OCI-LY1 (cell line): ENCODE measurements at regions not wholly inside any gene's neighbourhood (a gene's known extent, or its start where the extent isn't known, plus 50 kb on each side); places are given as distances from the start of the nearest gene placed in this dataset.

Experiments used
- H2AFZ ChIP-seq: fragments of 200-600 bp; sonication (generic), shearing (Covaris generic); 2 replicates; pipeline ENCODE4 v1.6.0; 2014; ENCODE audit warnings: antibody characterized with exemption, mild to moderate bottlenecking, low read length
- H3F3A ChIP-seq: fragments of 200-600 bp; sonication (generic), shearing (Covaris generic); 2 replicates; pipeline ENCODE4 v1.6.0; 2014; ENCODE audit warnings: mild to moderate bottlenecking, antibody characterized with exemption, low read length, moderate library complexity; ENCODE audit not compliant: insufficient read depth
- H3K27ac ChIP-seq: fragments of 200-600 bp; sonication (generic); 2 replicates; pipeline ENCODE4 v1.5.1; 2014; ENCODE audit warnings: low read length, mixed run types, mild to moderate bottlenecking, low read depth; ENCODE audit not compliant: poor library complexity, severe bottlenecking
- H3K27me3 ChIP-seq: fragments of 200-600 bp; sonication (generic); 2 replicates; pipeline ENCODE4 v1.6.0; 2014; ENCODE audit warnings: antibody characterized with exemption, mild to moderate bottlenecking, low read length, moderate library complexity; ENCODE audit not compliant: insufficient read depth
- H3K36me3 ChIP-seq: fragments of 200-600 bp; sonication (generic); 2 replicates; pipeline ENCODE4 v1.6.1; 2014; ENCODE audit warnings: mild to moderate bottlenecking, antibody characterized with exemption, low read length, moderate library complexity, mixed read lengths; ENCODE audit not compliant: insufficient read depth
- H3K4me1 ChIP-seq: fragments of 200-600 bp; sonication (generic); 2 replicates; pipeline ENCODE4 v1.5.1; 2014; ENCODE audit warnings: mild to moderate bottlenecking, low read length, moderate library complexity; ENCODE audit not compliant: insufficient read depth, severe bottlenecking
- H3K4me2 ChIP-seq: fragments of 200-600 bp; sonication (generic), shearing (Covaris generic); 2 replicates; pipeline ENCODE4 v1.6.1; 2014; ENCODE audit warnings: low read length
- H3K4me3 ChIP-seq: fragments of 200-600 bp; sonication (generic); 2 replicates; pipeline ENCODE4 v1.5.1; 2014; ENCODE audit warnings: low read length, low read depth, mild to moderate bottlenecking, mixed read lengths; ENCODE audit not compliant: poor library complexity, severe bottlenecking
- H3K79me2 ChIP-seq: fragments of 200-600 bp; shearing (Covaris generic); 2 replicates; pipeline ENCODE4 v1.6.1; 2016; ENCODE audit warnings: mixed run types, low read length, mixed read lengths; ENCODE audit not compliant: insufficient read depth
- H3K9ac ChIP-seq: fragments of 200-600 bp; sonication (generic), shearing (Covaris generic); 2 replicates; pipeline ENCODE4 v1.6.1; 2014; ENCODE audit warnings: mild to moderate bottlenecking, low read length, mixed read lengths
- H3K9me2 ChIP-seq: fragments of 200-600 bp; sonication (generic), shearing (Covaris generic); 2 replicates; pipeline ENCODE4 v1.6.1; 2014; ENCODE audit warnings: low read depth, mild to moderate bottlenecking, low read length, mixed read lengths
- H3K9me3 ChIP-seq: fragments of 200-600 bp; shearing (Covaris generic); 2 replicates; pipeline ENCODE4 v1.6.1; 2014; ENCODE audit warnings: low read length, mixed read lengths
- H4K20me1 ChIP-seq: fragments of 200-600 bp; sonication (generic), shearing (Covaris generic); 2 replicates; pipeline ENCODE4 v1.6.0; 2016; ENCODE audit warnings: mild to moderate bottlenecking, low read length; ENCODE audit not compliant: insufficient read depth
- CTCF ChIP-seq: fragments of 200-600 bp; sonication (generic), shearing (Covaris generic); IDR thresholded peaks from 2 replicates; pipeline ENCODE4 v1.5.1; 2017; ENCODE audit warnings: mild to moderate bottlenecking, antibody characterized with exemption, low read length, moderate library complexity, mixed read lengths
- EZH2 ChIP-seq: fragments of 200-600 bp; sonication (generic), shearing (Covaris generic); IDR thresholded peaks from 2 replicates; pipeline ENCODE4 v1.8.0; 2017; ENCODE audit warnings: borderline replicate concordance, mixed run types, mild to moderate bottlenecking, antibody characterized with exemption, low read length, moderate library complexity, mixed read lengths

GRCh38 chr22:48849963-48850657 lies 977.6 kb downstream of the BRD1 start:
- H3K9me3 ChIP-seq, result no peaks in the 10 kb centered on the region
- H3K4me1 ChIP-seq, result no peaks in the 10 kb centered on the region

GRCh38 chr22:48849219-48849912 lies 978.3 kb downstream of the BRD1 start:
- H3F3A ChIP-seq, result no peaks in the 10 kb centered on the region
- H4K20me1 ChIP-seq, result no peaks in the 10 kb centered on the region
- H2AFZ ChIP-seq, result no peak overlapping the region
- TF ChIP-seq EZH2 (no peak), CTCF (no peak)
- no peaks in the 10 kb centered on the region for H3K36me3 ChIP-seq
- H3K27ac ChIP-seq, result no peak overlapping the region
- H3K4me3 ChIP-seq, result no peak overlapping the region
- no peak overlapping the region for H3K9ac ChIP-seq
- no peaks in the 10 kb centered on the region for H3K27me3 ChIP-seq
- H3K4me1 ChIP-seq, result no peaks in the 10 kb centered on the region
- no peaks in the 10 kb centered on the region for H3K9me3 ChIP-seq
- H3K79me2 ChIP-seq, result no peaks in the 10 kb centered on the region
- no peaks in the 10 kb centered on the region for H3K9me2 ChIP-seq
- no peak overlapping the region for H3K4me2 ChIP-seq

More at GRCh38 chr22:48849963-48850657, 977.6 kb downstream of the BRD1 start:
- Histone ChIP-seq H3K4me2 (no peak overlapping the region), H3F3A (no peaks in the 10 kb centered on the region), H3K27me3 (no peaks in the 10 kb centered on the region), H3K9ac (no peak overlapping the region), H2AFZ (no peak overlapping the region), H4K20me1 (no peaks in the 10 kb centered on the region), H3K9me2 (no peaks in the 10 kb centered on the region), H3K79me2 (no peaks in the 10 kb centered on the region), H3K4me3 (no peak overlapping the region), H3K27ac (no peak overlapping the region), H3K36me3 (no peaks in the 10 kb centered on the region)
- TF ChIP-seq EZH2, result no peak
- no peak for TF ChIP-seq CTCF

GRCh38 chr22:48846200-48846599 lies 981.5 kb downstream of the BRD1 start:
- Histone ChIP-seq H3K36me3 (no peaks in the 10 kb centered on the region), H3K27ac (no peak overlapping the region), H3F3A (no peaks in the 10 kb centered on the region), H3K9me3 (no peaks in the 10 kb centered on the region), H3K79me2 (no peaks in the 10 kb centered on the region), H3K9me2 (no peaks in the 10 kb centered on the region), H3K4me3 (no peak overlapping the region), H3K4me2 (no peak overlapping the region), H3K9ac (no peak overlapping the region), H4K20me1 (no peaks in the 10 kb centered on the region), H3K4me1 (no peaks in the 10 kb centered on the region), H3K27me3 (no peaks in the 10 kb centered on the region), H2AFZ (no peak overlapping the region)
- TF ChIP-seq CTCF (no peak), EZH2 (no peak)
